IMR-90 (cell line): ENCODE measurements at regions not wholly inside any gene's neighbourhood (a gene's known extent, or its start where the extent isn't known, plus 50 kb on each side); places are given as distances from the start of the nearest gene placed in this dataset.

Source experiments
- ATAC-seq: fragments of 200-7000 bp; cut with Tn5 transposase; 2 replicates; pipeline ENCODE4 v1.9.1; 2020; ENCODE audit warnings: low read depth, mild to moderate bottlenecking, moderate library complexity
- BruUV-seq: library from RNA; stranded (reverse); fragments of 400-500 nt; replicated peaks from 2 replicates; lab custom pipeline; 2021; lab: Mats Ljungman, UMichigan
- CTCF ChIA-PET: fragments of 300-600 bp; formaldehyde crosslinking; extraction: SDS; loops from one replicate; lab custom pipeline; 2021; ENCODE audit warnings: antibody characterized with exemption; lab: Yijun Ruan, JAX
- POLR2A ChIA-PET: fragments of 300-600 bp; sonication (Branson Sonifier 250); formaldehyde crosslinking; loops from one replicate; lab custom pipeline; 2022; ENCODE audit warnings: antibody characterized with exemption; ENCODE audit not compliant: unreplicated experiment; lab: Charles Lee
- DNase-seq: peaks from one replicate; pipeline ENCODE4 v3.0.0; 2013
- H2AFZ ChIP-seq: replicated peaks from 2 replicates; pipeline ENCODE3; 2013; ENCODE audit warnings: low read length, mild to moderate bottlenecking; ENCODE audit not compliant: poor library complexity
- H2AK5ac ChIP-seq: 2 replicates; pipeline ENCODE4 v1.6.1; 2013; ENCODE audit warnings: low read depth, low read length, inconsistent platforms
- H2AK9ac ChIP-seq: replicated peaks from 2 replicates; pipeline ENCODE3; 2013; ENCODE audit warnings: mild to moderate bottlenecking, low read depth, low read length, moderate library complexity; ENCODE audit not compliant: poor library complexity
- H2BK120ac ChIP-seq: 2 replicates; pipeline ENCODE4 v1.6.1; 2013; ENCODE audit warnings: low read depth, low read length, inconsistent platforms
- H2BK15ac ChIP-seq: 3 replicates; pipeline ENCODE4 v1.6.1; 2013; ENCODE audit warnings: low read depth, low read length, inconsistent platforms
- H2BK20ac ChIP-seq: 2 replicates; pipeline ENCODE4 v1.6.1; 2013; ENCODE audit warnings: low read depth, mild to moderate bottlenecking, inconsistent platforms, low read length, moderate library complexity
- H2BK5ac ChIP-seq: 2 replicates; pipeline ENCODE4 v1.6.1; 2013; ENCODE audit warnings: mild to moderate bottlenecking, low read depth, low read length, inconsistent platforms; ENCODE audit not compliant: poor library complexity, severe bottlenecking
- H3K14ac ChIP-seq: replicated peaks from 2 replicates; pipeline ENCODE4 v1.6.1; 2013; ENCODE audit warnings: low read depth, low read length, inconsistent platforms
- H3K18ac ChIP-seq: 2 replicates; pipeline ENCODE4 v1.6.1; 2013; ENCODE audit warnings: low read depth, low read length, control low read depth
- H3K23ac ChIP-seq: 2 replicates; pipeline ENCODE4 v1.6.1; 2013; ENCODE audit warnings: low read depth, low read length, inconsistent platforms
- H3K27ac ChIP-seq: 2 replicates; pipeline ENCODE4 v1.5.1; 2013; ENCODE audit warnings: mild to moderate bottlenecking, control low read depth, low read length; ENCODE audit not compliant: insufficient read depth
- H3K27me3 ChIP-seq: 2 replicates; pipeline ENCODE4 v1.6.1; 2013; ENCODE audit warnings: low read length; ENCODE audit not compliant: control insufficient read depth, insufficient read depth
- H3K36me3 ChIP-seq: 2 replicates; pipeline ENCODE4 v1.6.1; 2013; ENCODE audit warnings: low read length, mixed read lengths; ENCODE audit not compliant: control insufficient read depth, insufficient read depth
- H3K4ac ChIP-seq: 2 replicates; pipeline ENCODE4 v1.6.1; 2013; ENCODE audit warnings: low read depth, low read length, inconsistent platforms
- H3K4me1 ChIP-seq: 2 replicates; pipeline ENCODE4 v1.6.1; 2013; ENCODE audit warnings: low read length, mixed read lengths; ENCODE audit not compliant: control insufficient read depth, insufficient read depth
- H3K4me2 ChIP-seq: 2 replicates; pipeline ENCODE4 v1.6.1; 2013; ENCODE audit warnings: low read depth, mild to moderate bottlenecking, control low read depth, low read length, moderate library complexity
- H3K4me3 ChIP-seq: 2 replicates; pipeline ENCODE4 v1.5.1; 2013; ENCODE audit warnings: low read depth, mild to moderate bottlenecking, control low read depth, low read length, moderate library complexity; ENCODE audit not compliant: insufficient read depth
- H3K56ac ChIP-seq: 2 replicates; pipeline ENCODE4 v1.6.1; 2013; ENCODE audit warnings: low read length, inconsistent platforms; ENCODE audit not compliant: insufficient read depth; ENCODE audit errors: extremely low read depth
- H3K79me1 ChIP-seq, 2 experiments: 2 replicates each; pipeline ENCODE4 v1.6.1; 2013; ENCODE audit warnings: low read length in 2 of 2, inconsistent platforms in 1 of 2, low read depth in 1 of 2
- H3K9ac ChIP-seq: 2 replicates; pipeline ENCODE4 v1.6.1; 2013; ENCODE audit warnings: low read depth, low read length, control low read depth
- H3K9me1 ChIP-seq: 2 replicates; pipeline ENCODE4 v1.6.1; 2013; ENCODE audit warnings: low read length, inconsistent platforms; ENCODE audit not compliant: insufficient read depth
- H3K9me3 ChIP-seq: 2 replicates; pipeline ENCODE4 v1.6.1; 2013; ENCODE audit warnings: low read length; ENCODE audit not compliant: control insufficient read depth, insufficient read depth
- H4K20me1 ChIP-seq: 2 replicates; pipeline ENCODE4 v1.6.1; 2013; ENCODE audit warnings: low read length, inconsistent platforms; ENCODE audit not compliant: insufficient read depth
- H4K5ac ChIP-seq: 2 replicates; pipeline ENCODE4 v1.6.1; 2013; ENCODE audit warnings: mild to moderate bottlenecking, low read depth, low read length, control low read depth
- H4K8ac ChIP-seq, 2 experiments: 2 replicates each; pipeline ENCODE4 v1.6.1; 2013; ENCODE audit warnings: low read depth in 2 of 2, low read length in 2 of 2, control low read depth in 1 of 2, inconsistent platforms in 1 of 2
- H4K91ac ChIP-seq: 2 replicates; pipeline ENCODE4 v1.6.1; 2013; ENCODE audit warnings: low read depth, low read length, inconsistent platforms; ENCODE audit not compliant: insufficient read depth
- BHLHE40 ChIP-seq: fragments of 150-350 bp; IDR thresholded peaks from 2 replicates; pipeline ENCODE4 v1.6.1; 2016; ENCODE audit warnings: mild to moderate bottlenecking, low read depth, low read length
- CTCF ChIP-seq: conservative IDR thresholded peaks from 2 replicates; pipeline ENCODE4 v1.5.1; 2012; ENCODE audit warnings: mild to moderate bottlenecking, low read depth, low read length, improper control_type of control experiment
- FOS ChIP-seq: fragments of 150-350 bp; IDR thresholded peaks from 2 replicates; pipeline ENCODE4 v1.6.1; 2016; ENCODE audit warnings: low read depth, low read length
- MAFK ChIP-seq: IDR thresholded peaks from 2 replicates; pipeline ENCODE4 v1.6.1; 2012; ENCODE audit warnings: low read depth, low read length, improper control_type of control experiment
- POLR2A ChIP-seq: IDR thresholded peaks from 2 replicates; pipeline ENCODE4 v1.6.1; 2012; ENCODE audit warnings: mild to moderate bottlenecking, low read depth, low read length
- RFX5 ChIP-seq: IDR thresholded peaks from 2 replicates; pipeline ENCODE4 v1.8.0; 2012; ENCODE audit warnings: low read depth, mild to moderate bottlenecking, low read length, moderate library complexity
- SMC3 ChIP-seq: fragments of 150-350 bp; IDR thresholded peaks from 2 replicates; pipeline ENCODE4 v1.6.1; 2016; ENCODE audit warnings: low read depth, mild to moderate bottlenecking, antibody characterized with exemption, low read length, moderate library complexity
- WGBS, 2 experiments: methylation state at CpG; one replicate each; pipeline versions ENCODE4 v1.1.5 to v1.1.7; 2013; ENCODE audit warnings: missing lambda C conversion rate in 2 of 2; ENCODE audit not compliant: insufficient read length in 1 of 2; ENCODE audit errors: extremely low coverage in 2 of 2; 5-methylcytosine and 5-hydroxymethylcytosine counted together
- dilution Hi-C: fragments of 300-500 bp; cut with HindIII; formaldehyde crosslinking; loops from one replicate; pipeline ENCODE4 v1.14.3; 2018; ENCODE audit warnings: low sequenced_read_pairs; ENCODE audit not compliant: unreplicated experiment
- in situ Hi-C: fragments of 300-500 bp; cut with MboI; formaldehyde crosslinking; loops from 3 replicates; pipeline ENCODE4 v1.14.3; 2019; ENCODE audit warnings: low sequenced_read_pairs, inconsistent platforms, mixed read lengths
- intact Hi-C: fragments of 100-400 bp; cut with micrococcal nuclease; formaldehyde crosslinking; loops from 2 replicates; pipeline ENCODE4 v1.10.0; 2022

- no peaks in the 10 kb centered on the region for H3K9me3 ChIP-seq
- no peaks in the 10 kb centered on the region for H3K9me1 ChIP-seq
- in situ Hi-C loops = no loop called here
- no peaks in the 10 kb centered on the region for H3K4me1 ChIP-seq
- no peak overlapping the region for H2AFZ ChIP-seq
- ATAC-seq = no peak
- no peak for DNase-seq
- H3K14ac ChIP-seq = no peak overlapping the region
- no peak overlapping the region for H2BK15ac ChIP-seq
- H2BK20ac ChIP-seq = no peak overlapping the region
- dilution Hi-C loops = no loop called here
- no peak overlapping the region for H2BK120ac ChIP-seq
- no peaks in the 10 kb centered on the region for H3K79me1 ChIP-seq
- POLR2A ChIA-PET = no interaction called here
- H3K9ac ChIP-seq = no peak overlapping the region
- H3K18ac ChIP-seq = no peak overlapping the region
- H3K27ac ChIP-seq = no peak overlapping the region
- CTCF ChIA-PET = no interaction called here
- no peak overlapping the region for H2AK9ac ChIP-seq
- no peaks in the 10 kb centered on the region for H3K36me3 ChIP-seq
- H3K56ac ChIP-seq = no peak overlapping the region
- H3K23ac ChIP-seq = no peak overlapping the region
- no peak overlapping the region for H4K8ac ChIP-seq
- H2BK5ac ChIP-seq = no peak overlapping the region
- H4K91ac ChIP-seq = no peak overlapping the region
- TF ChIP-seq SMC3 (no peak), POLR2A (no peak), BHLHE40 (no peak), RFX5 (no peak), FOS (no peak), CTCF (no peak), MAFK (no peak)
- no CpG with 5 or more reads among the region's 7 CpGs for WGBS, 2 experiments
- H2AK5ac ChIP-seq = no peak overlapping the region
- intact Hi-C loops = no loop called here
- no peak overlapping the region for H3K4me2 ChIP-seq
- no peak overlapping the region for H3K4me3 ChIP-seq
- no peak overlapping the region for H4K5ac ChIP-seq
- no peaks in the 10 kb centered on the region for H3K27me3 ChIP-seq
- H4K20me1 ChIP-seq = no peaks in the 10 kb centered on the region
- no TSS peak for BruUV-seq
- H3K4ac ChIP-seq = no peak overlapping the region
Observed at GRCh38 chr1:34645109-34645688, 109.6 kb upstream of the GJB5 start.
